ENCODE measurements at regions not wholly inside any gene's neighbourhood (a gene's known extent, or its start where the extent isn't known, plus 50 kb on each side); places are given as distances from the start of the nearest gene placed in this dataset.

GRCh38 chr5:171578829-171579491 is 159.5 kb downstream of the FGF18 start:
- TF ChIP-seq CTCF (IDR thresholded peaks at IDR 0.05): no peak
- peak; percentile 49 for ATAC-seq (ENCODE audit: low FRiP score)
- no peak for DNase-seq (ENCODE audit: low spot score)

GRCh38 chr5:171579976-171580411 is 160.5 kb downstream of the FGF18 start:
- TF ChIP-seq CTCF (IDR thresholded peaks at IDR 0.05): no peak
- ATAC-seq (ENCODE audit: low FRiP score) (peak; percentile 42), DNase-seq (ENCODE audit: low spot score) (no peak)

- DNase-seq (ENCODE audit: low spot score) (no peak), ATAC-seq (ENCODE audit: low FRiP score) (peak; percentile 55)
- no peak for TF ChIP-seq CTCF (IDR thresholded peaks at IDR 0.05)
Observed at GRCh38 chr5:171580502-171581265, 161.2 kb downstream of the FGF18 start.

- ATAC-seq (ENCODE audit: low FRiP score) (no peak), DNase-seq (ENCODE audit: low spot score) (no peak)
- TF ChIP-seq CTCF (IDR thresholded peaks at IDR 0.05): no peak
Observed at GRCh38 chr5:171581781-171582180, 162.3 kb downstream of the FGF18 start.

GRCh38 chr5:171582849-171583248 is 163.4 kb downstream of the FGF18 start:
- DNase-seq (ENCODE audit: low spot score) (no peak), ATAC-seq (ENCODE audit: low FRiP score) (no peak)
- TF ChIP-seq CTCF (IDR thresholded peaks at IDR 0.05): no peak

GRCh38 chr5:171585981-171586380 is 166.5 kb downstream of the FGF18 start:
- DNase-seq (ENCODE audit: low spot score) (no peak), ATAC-seq (ENCODE audit: low FRiP score) (no peak)
- no peak for TF ChIP-seq CTCF (IDR thresholded peaks at IDR 0.05)

- no peak for DNase-seq (ENCODE audit: low spot score)
- ATAC-seq (ENCODE audit: low FRiP score): no peak
- TF ChIP-seq CTCF (IDR thresholded peaks at IDR 0.05): no peak
Observed at GRCh38 chr5:171586436-171586835, 167.0 kb downstream of the FGF18 start.
